ENCODE measurements at regions not wholly inside any gene's neighbourhood (a gene's known extent, or its start where the extent isn't known, plus 50 kb on each side); places are given as distances from the start of the nearest gene placed in this dataset.
"Not testable (repeated sequence)": the region's sequence is repeated elsewhere in the genome, so short reads cannot be mapped to it uniquely, and the experiment has no call there.

GRCh38 chr16:5225931-5226655, 128.5 kb upstream of the EEF2KMT start:
- H3K36me3 ChIP-seq (ENCODE audit: control insufficient read depth in 2 of 2, insufficient read depth in 1 of 2, low read length in 2 of 2), result no peaks in the 10 kb centered on the region
- ChIA-PET POLR2A (no interaction called here), CTCF (no interaction called here)
- no peak overlapping the region for H3K4me3 ChIP-seq (ENCODE audit: low read depth, low read length)
- no peaks in the 10 kb centered on the region for H3K9me3 ChIP-seq (ENCODE audit: control insufficient read depth, insufficient read depth, low read depth, low read length)
- H3K4me1 ChIP-seq (ENCODE audit: control insufficient read depth, insufficient read depth, low read length), result no peaks in the 10 kb centered on the region
- TF ChIP-seq AEBP2 (tag by site-specific recombination; IDR thresholded peaks at IDR 0.05; ENCODE audit: borderline replicate concordance) (no peak), GLIS2 (tag by site-specific recombination; IDR thresholded peaks at IDR 0.05) (no peak), ZNF518A (tag by site-specific recombination; conservative IDR thresholded peaks at IDR 0.05; ENCODE audit: low read depth) (no peak), ZNF292 (tag by site-specific recombination; IDR thresholded peaks at IDR 0.05; ENCODE audit: borderline replicate concordance, low read depth) (no peak), MZF1 (tag by site-specific recombination; IDR thresholded peaks at IDR 0.05; ENCODE audit: borderline replicate concordance) (no peak), SP3 (tag by site-specific recombination; IDR thresholded peaks at IDR 0.05) (no peak), ZNF677 (tag by site-specific recombination; IDR thresholded peaks at IDR 0.05) (no peak), ZNF223 (tag by site-specific recombination; IDR thresholded peaks at IDR 0.05) (no peak), ZNF654 (tag by site-specific recombination; IDR thresholded peaks at IDR 0.05; ENCODE audit: low read depth) (no peak), ZNF274 (IDR thresholded peaks at IDR 0.05; ENCODE audit: low read length) (no peak), ZNF274 (tag by site-specific recombination; IDR thresholded peaks at IDR 0.05; ENCODE audit: borderline replicate concordance) (no peak), BCL6B (tag by site-specific recombination; IDR thresholded peaks at IDR 0.05) (no peak), ZNF791 (tag by site-specific recombination; IDR thresholded peaks at IDR 0.05) (no peak), ZBTB20 (tag by site-specific recombination; IDR thresholded peaks at IDR 0.05) (no peak), SALL2 (tag by site-specific recombination; IDR thresholded peaks at IDR 0.05; ENCODE audit: borderline replicate concordance) (no peak)
- H3K27ac ChIP-seq (ENCODE audit: extremely low read depth, low read depth, low read length), result no peak overlapping the region

- H3K4me1 ChIP-seq (ENCODE audit: control insufficient read depth, insufficient read depth, low read length), result no peaks in the 10 kb centered on the region
- H3K27ac ChIP-seq (ENCODE audit: extremely low read depth, low read depth, low read length), result no peak overlapping the region
- no peak for TF ChIP-seq MYNN (tag by site-specific recombination; IDR thresholded peaks at IDR 0.05; ENCODE audit: borderline replicate concordance)
- no peaks in the 10 kb centered on the region for H3K36me3 ChIP-seq (ENCODE audit: control insufficient read depth in 2 of 2, insufficient read depth in 1 of 2, low read length in 2 of 2)
- ChIA-PET CTCF (interaction anchor here (0.7 kb wide), 1 partner anchor 23 kb away, joined by 3 read pairs; no protein-coding TSS in a partner anchor), POLR2A (no interaction called here)
- H3K9me3 ChIP-seq (ENCODE audit: control insufficient read depth, insufficient read depth, low read depth, low read length), result no peaks in the 10 kb centered on the region
- no peak overlapping the region for H3K4me3 ChIP-seq (ENCODE audit: low read depth, low read length)
These were observed 125.2 kb upstream of the EEF2KMT start for GRCh38 chr16:5222761-5223160.

GRCh38 chr16:5221831-5222230, 124.2 kb upstream of the EEF2KMT start:
- H3K27ac ChIP-seq (ENCODE audit: extremely low read depth, low read depth, low read length); H3K36me3 ChIP-seq (ENCODE audit: control insufficient read depth in 2 of 2, insufficient read depth in 1 of 2, low read length in 2 of 2); H3K4me1 ChIP-seq (ENCODE audit: control insufficient read depth, insufficient read depth, low read length); H3K4me3 ChIP-seq (ENCODE audit: low read depth, low read length); POLR2A ChIA-PET; H3K9me3 ChIP-seq (ENCODE audit: control insufficient read depth, insufficient read depth, low read depth, low read length): not testable (repeated sequence)
- CTCF ChIA-PET, result interaction anchor here (1.1 kb wide), 1 partner anchor 15 kb away, joined by 3 read pairs; no protein-coding TSS in a partner anchor

Data from HEK293 (cell line).